K562 (cell line): ENCODE measurements at regions not wholly inside any gene's neighbourhood (a gene's known extent, or its start where the extent isn't known, plus 50 kb on each side); places are given as distances from the start of the nearest gene placed in this dataset.

Experiments used
- ATAC-seq: fragments of 200-7000 bp; cut with Tn5 transposase; 3 replicates; pipeline ENCODE4 v1.9.1; 2020; ENCODE audit warnings: moderate library complexity
- BruUV-seq: library from RNA; stranded (reverse); fragments of 400-500 nt; replicated peaks from 2 replicates; lab custom pipeline; 2021; lab: Mats Ljungman, UMichigan
- CTCF ChIA-PET: fragments of 300-600 bp; formaldehyde crosslinking; extraction: SDS; loops from one replicate; lab custom pipeline; 2021; ENCODE audit warnings: low intra/inter-chr PET ratio; lab: Yijun Ruan, JAX
- POLR2A ChIA-PET: fragments of 300-600, 350-650 bp; sonication (Branson Sonifier 250); formaldehyde crosslinking; extraction: SDS; loops from one replicate; lab custom pipeline; 2021; ENCODE audit warnings: antibody characterized with exemption, inconsistent platforms; lab: Yijun Ruan, JAX
- DNase-seq, 4 experiments: peaks; one replicate each; pipeline versions ENCODE4 v3.0.0 to v3.0.0-alpha.2; 2011 to 2018; ENCODE audit warnings: low spot score in 3 of 4, mixed read lengths in 3 of 4; ENCODE audit errors: extremely low read depth in 1 of 4
- FAIRE-seq: peaks from 2 replicates; lab custom pipeline; 2011; peaks lifted over from hg19 to GRCh38; lab: Jason Lieb, UNC
- H2AFZ ChIP-seq: 2 replicates; pipeline ENCODE4 v1.6.0; 2011; ENCODE audit warnings: low read depth, low read length, control low read depth, inconsistent platforms
- H3K27ac ChIP-seq: fragments of 200-600 bp; 3 replicates; pipeline ENCODE4 v1.8.0; 2011; ENCODE audit warnings: low read depth, mild to moderate bottlenecking, control low read depth, inconsistent platforms, low read length, moderate library complexity, mixed read lengths; ENCODE audit errors: extremely low read depth
- H3K27me3 ChIP-seq, 2 experiments: fragments of 300-600 bp in 1 of 2; 2 replicates in 1 of 2; 3 replicates in 1 of 2; pipeline versions ENCODE4 v1.6.0 to v1.8.0; 2011; ENCODE audit warnings: inconsistent platforms in 2 of 2, low read length in 2 of 2, mild to moderate bottlenecking in 1 of 2, mixed read lengths in 1 of 2, moderate library complexity in 1 of 2; ENCODE audit not compliant: control insufficient read depth in 2 of 2, insufficient read depth in 2 of 2
- H3K36me3 ChIP-seq: fragments of 300-600 bp; 3 replicates; pipeline ENCODE4 v1.8.0; 2011; ENCODE audit warnings: mild to moderate bottlenecking, low read length, inconsistent platforms; ENCODE audit not compliant: control insufficient read depth, insufficient read depth
- H3K4me1 ChIP-seq, 2 experiments: fragments of 200-600 bp in 1 of 2; replicated peaks in 1 of 2; 2 replicates in 1 of 2; 3 replicates in 1 of 2; pipeline versions ENCODE4 v1.5.1 to v1.8.0; 2011; ENCODE audit warnings: inconsistent platforms in 2 of 2, low read length in 2 of 2, mild to moderate bottlenecking in 1 of 2, mixed read lengths in 1 of 2, moderate library complexity in 1 of 2; ENCODE audit not compliant: control insufficient read depth in 2 of 2, insufficient read depth in 2 of 2
- H3K4me2 ChIP-seq: 2 replicates; pipeline ENCODE4 v1.6.1; 2011; ENCODE audit warnings: low read length, control low read depth, inconsistent platforms, mixed read lengths; ENCODE audit not compliant: insufficient read depth
- H3K4me3 ChIP-seq: fragments of 200-600 bp; sonication (generic), shearing (Covaris generic); 2 replicates; pipeline ENCODE4 v1.5.1; 2016; ENCODE audit warnings: control low read depth, inconsistent platforms
- H3K79me2 ChIP-seq: fragments of 200-600 bp; 3 replicates; pipeline ENCODE4 v1.8.0; 2011; ENCODE audit warnings: low read length, inconsistent platforms; ENCODE audit not compliant: control insufficient read depth, insufficient read depth
- H3K9ac ChIP-seq, 2 experiments: 2 replicates each; pipeline versions ENCODE4 v1.6.0 to v1.6.1; 2011; ENCODE audit warnings: low read depth in 2 of 2, low read length in 2 of 2, control low read depth in 1 of 2, inconsistent platforms in 1 of 2, mild to moderate bottlenecking in 1 of 2, mixed read lengths in 1 of 2; ENCODE audit not compliant: insufficient read depth in 1 of 2
- H3K9me1 ChIP-seq: one replicate; pipeline ENCODE4 v1.6.0; 2011; ENCODE audit warnings: inconsistent platforms, mild to moderate bottlenecking, low read length, moderate library complexity; ENCODE audit not compliant: control insufficient read depth, insufficient read depth
- H3K9me3 ChIP-seq: replicated peaks from 2 replicates; pipeline ENCODE4 v1.5.1; 2011; ENCODE audit warnings: low read depth, low read length, inconsistent platforms; ENCODE audit not compliant: control insufficient read depth, insufficient read depth
- H4K20me1 ChIP-seq: replicated peaks from 2 replicates; pipeline ENCODE4 v1.6.1; 2011; ENCODE audit warnings: low read length, inconsistent platforms, mixed read lengths; ENCODE audit not compliant: control insufficient read depth, insufficient read depth
- E2F4 ChIP-seq: sonication (generic); formaldehyde crosslinking; IDR thresholded peaks from 2 replicates; pipeline ENCODE4 v1.8.0; 2022; ENCODE audit warnings: mild to moderate bottlenecking, low read depth, missing genetic modification reagents
- NFE2L1 ChIP-seq: fragments of 450-650 bp; IDR thresholded peaks from 2 replicates; pipeline ENCODE4 v1.6.1; 2016; ENCODE audit warnings: missing genetic modification characterization, low read depth, mild to moderate bottlenecking, missing compliant biosample characterization, moderate library complexity, borderline replicate concordance
- ZC3H4 ChIP-seq: sonication (generic); formaldehyde crosslinking; IDR thresholded peaks from 2 replicates; pipeline ENCODE4 v1.9.0; 2021; ENCODE audit warnings: missing genetic modification reagents, borderline replicate concordance
- ZFP30 ChIP-seq: fragments of 250-450 bp; sonication (Bioruptor Pico); IDR thresholded peaks from 2 replicates; pipeline ENCODE4 v1.8.0; 2022; ENCODE audit warnings: moderate library complexity, mild to moderate bottlenecking, inconsistent platforms, borderline replicate concordance
- ZNF143 ChIP-seq: sonication (generic); formaldehyde crosslinking; IDR thresholded peaks from 2 replicates; pipeline ENCODE4 v1.9.0; 2022; ENCODE audit warnings: mild to moderate bottlenecking, missing genetic modification reagents
- ZNF175 ChIP-seq: fragments of 200-800 bp; sonication (Bioruptor generic); IDR thresholded peaks from 2 replicates; pipeline ENCODE4 v1.6.1; 2016; ENCODE audit warnings: low read depth, mild to moderate bottlenecking, missing genetic modification characterization, missing compliant biosample characterization
- ZNF449 ChIP-seq: fragments of 250-450 bp; sonication (Bioruptor Pico); IDR thresholded peaks from 2 replicates; pipeline ENCODE4 v1.8.0; 2022; ENCODE audit warnings: moderate library complexity, mild to moderate bottlenecking, inconsistent platforms
- WGBS: fragments of 100-300 bp; shearing (Covaris generic); methylation state at CpG from one replicate; pipeline ENCODE4 v1.1.6; 2016; ENCODE audit warnings: low coverage, mixed read lengths; ENCODE audit not compliant: insufficient coverage; ENCODE audit errors: missing lambda C conversion rate; 5-methylcytosine and 5-hydroxymethylcytosine counted together
- in situ Hi-C: fragments of 300-500 bp; cut with MboI; formaldehyde crosslinking; loops from 4 replicates; pipeline ENCODE4 v1.15.0; 2018; ENCODE audit warnings: inconsistent platforms, mixed read lengths
- intact Hi-C: fragments of 100-400 bp; cut with micrococcal nuclease; formaldehyde crosslinking; loops from 2 replicates; pipeline ENCODE4 v1.14.2; 2022

GRCh38 chr7:68971634-68972340 lies 626.5 kb upstream of the AUTS2 start:
- Histone ChIP-seq H3K27me3 (no peaks in the 10 kb centered on the region), H3K4me2 (no peak overlapping the region), H3K27ac (no peak overlapping the region), H3K4me3 (no peak overlapping the region), H3K9ac (no peak overlapping the region), H3K36me3 (no peaks in the 10 kb centered on the region), H4K20me1 (no peaks in the 10 kb centered on the region), H3K9me3 (no peaks in the 10 kb centered on the region), H3K4me1 (no peaks in the 10 kb centered on the region), H3K79me2 (no peaks in the 10 kb centered on the region), H2AFZ (no peak overlapping the region), H3K9me1 (no peaks in the 10 kb centered on the region)
- DNase-seq (no peak), ATAC-seq (no peak), FAIRE-seq (no peak)
- no peak for TF ChIP-seq ZFP30 (CRISPR knock-in tag)
- no peak for TF ChIP-seq ZC3H4 (CRISPR knock-in tag)
- TF ChIP-seq NFE2L1 (tag) = no peak
- no peak for TF ChIP-seq ZNF449
- TF ChIP-seq ZNF175 (CRISPR knock-in tag) = no peak
- TF ChIP-seq E2F4 = no peak
- TF ChIP-seq ZNF143 (CRISPR knock-in tag) = no peak
- WGBS = 0% methylated on average over 6 of the region's 6 CpGs
- CTCF ChIA-PET = no interaction called here
- POLR2A ChIA-PET = interaction anchor here (0.7 kb wide), 1 partner anchor 11 kb away, joined by 3 read pairs; no protein-coding TSS in a partner anchor
- in situ Hi-C loops = no loop called here
- intact Hi-C loops = no loop called here
- no TSS peak for BruUV-seq
